ENCODE measurements at regions not wholly inside any gene's neighbourhood (a gene's known extent, or its start where the extent isn't known, plus 50 kb on each side); places are given as distances from the start of the nearest gene placed in this dataset.

DNA sequence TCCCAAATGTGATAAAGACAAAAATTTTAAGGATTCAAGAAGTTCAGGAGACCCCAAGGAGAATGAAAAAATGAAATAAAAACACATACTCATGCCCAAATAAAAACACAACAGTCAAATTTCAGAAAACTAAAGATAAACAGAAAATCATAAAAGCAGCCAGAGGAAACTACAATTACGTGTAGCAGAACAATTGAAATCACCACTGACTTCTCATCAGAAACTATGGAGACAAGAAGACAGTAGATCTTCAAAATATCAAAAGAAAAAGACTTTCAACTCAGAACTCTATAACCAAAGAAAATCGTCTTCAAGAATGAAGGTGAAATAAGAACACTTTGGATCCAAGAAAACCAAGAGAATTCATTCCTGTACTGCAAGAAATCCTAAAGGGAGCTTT lies 54.9 kb downstream of the DIO3 start:
- H3K36me3 Mint-ChIP-seq: no peaks in the 10 kb centered on the region
- no peak for ATAC-seq (ENCODE audit: low read depth)
- H3K9me3 Mint-ChIP-seq: no peaks in the 10 kb centered on the region
- H3K4me3 Mint-ChIP-seq: no peak overlapping the region
- POLR2A ChIA-PET: no interaction called here
- DNase-seq: no peak
- peaks cover 60% of the 10 kb centered on the region for H3K27me3 Mint-ChIP-seq
- H3K27ac Mint-ChIP-seq: no peak overlapping the region
- H3K4me1 Mint-ChIP-seq: peaks cover 1% of the 10 kb centered on the region

DNA sequence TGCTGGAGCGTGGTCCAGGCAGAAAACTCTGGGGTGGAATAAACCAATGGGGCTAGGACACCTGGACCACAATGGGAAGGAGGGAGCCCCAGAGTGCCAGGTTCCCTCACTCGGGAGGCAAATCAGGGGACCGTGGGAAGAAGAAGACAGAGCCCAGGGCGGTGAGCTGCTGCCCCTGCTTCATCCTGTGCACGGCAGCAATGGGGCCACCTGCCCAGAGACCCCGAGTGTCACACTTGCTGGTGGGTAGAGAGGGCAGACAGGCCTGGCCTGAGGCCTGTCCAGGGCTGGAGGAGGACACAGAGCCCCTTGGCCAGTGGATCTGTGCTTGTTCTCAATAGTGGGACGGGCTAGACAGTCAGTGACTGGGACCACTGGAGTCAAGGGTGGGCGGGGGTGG lies 58.2 kb downstream of the DIO3 start:
- H3K27ac Mint-ChIP-seq: no peak overlapping the region
- H3K4me3 Mint-ChIP-seq: no peak overlapping the region
- DNase-seq (no peak), ATAC-seq (ENCODE audit: low read depth) (no peak)
- no peaks in the 10 kb centered on the region for H3K36me3 Mint-ChIP-seq
- H3K27me3 Mint-ChIP-seq: peaks cover 36% of the 10 kb centered on the region
- no peaks in the 10 kb centered on the region for H3K9me3 Mint-ChIP-seq
- POLR2A ChIA-PET: no interaction called here
- H3K4me1 Mint-ChIP-seq: peaks cover 4% of the 10 kb centered on the region

DNA sequence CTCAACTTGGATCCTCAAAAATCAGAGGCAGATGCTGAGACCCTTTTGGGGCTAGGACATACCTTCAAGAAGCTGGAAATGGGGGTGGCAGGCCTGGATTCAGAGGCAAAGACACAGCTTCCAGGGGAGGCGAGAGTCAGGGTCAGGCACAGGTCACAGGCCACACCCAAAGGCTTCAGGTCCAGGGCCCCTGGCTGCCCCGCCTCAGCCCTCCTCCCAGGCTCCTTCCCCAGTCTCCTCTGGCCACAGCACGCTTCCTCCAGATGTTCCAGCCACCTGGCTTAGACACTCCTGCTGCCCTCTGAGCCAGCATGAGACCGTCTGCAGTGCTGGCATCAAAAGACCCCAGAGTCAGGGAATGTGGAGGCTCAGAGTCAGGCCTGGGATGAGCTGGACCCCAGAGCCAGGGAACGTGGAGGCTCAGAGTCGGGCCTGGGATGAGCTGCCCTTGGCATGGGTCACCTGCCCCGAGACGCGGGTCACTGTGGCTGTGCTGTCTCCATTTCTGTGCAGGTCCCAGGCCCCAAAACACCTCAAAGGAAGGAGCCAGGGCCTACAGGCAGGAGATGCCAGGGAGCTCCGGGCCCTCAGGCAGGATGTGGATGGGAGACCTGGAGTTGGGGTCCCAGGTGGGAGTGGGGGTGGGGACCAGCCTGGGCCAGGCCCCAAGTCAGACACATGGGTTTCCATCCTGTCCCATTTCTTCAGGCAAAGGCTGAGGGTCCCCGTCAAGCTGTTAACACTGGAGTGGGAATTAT lies 58.9 kb downstream of the DIO3 start:
- POLR2A ChIA-PET: no interaction called here
- no peak for ATAC-seq (ENCODE audit: low read depth)

DNA sequence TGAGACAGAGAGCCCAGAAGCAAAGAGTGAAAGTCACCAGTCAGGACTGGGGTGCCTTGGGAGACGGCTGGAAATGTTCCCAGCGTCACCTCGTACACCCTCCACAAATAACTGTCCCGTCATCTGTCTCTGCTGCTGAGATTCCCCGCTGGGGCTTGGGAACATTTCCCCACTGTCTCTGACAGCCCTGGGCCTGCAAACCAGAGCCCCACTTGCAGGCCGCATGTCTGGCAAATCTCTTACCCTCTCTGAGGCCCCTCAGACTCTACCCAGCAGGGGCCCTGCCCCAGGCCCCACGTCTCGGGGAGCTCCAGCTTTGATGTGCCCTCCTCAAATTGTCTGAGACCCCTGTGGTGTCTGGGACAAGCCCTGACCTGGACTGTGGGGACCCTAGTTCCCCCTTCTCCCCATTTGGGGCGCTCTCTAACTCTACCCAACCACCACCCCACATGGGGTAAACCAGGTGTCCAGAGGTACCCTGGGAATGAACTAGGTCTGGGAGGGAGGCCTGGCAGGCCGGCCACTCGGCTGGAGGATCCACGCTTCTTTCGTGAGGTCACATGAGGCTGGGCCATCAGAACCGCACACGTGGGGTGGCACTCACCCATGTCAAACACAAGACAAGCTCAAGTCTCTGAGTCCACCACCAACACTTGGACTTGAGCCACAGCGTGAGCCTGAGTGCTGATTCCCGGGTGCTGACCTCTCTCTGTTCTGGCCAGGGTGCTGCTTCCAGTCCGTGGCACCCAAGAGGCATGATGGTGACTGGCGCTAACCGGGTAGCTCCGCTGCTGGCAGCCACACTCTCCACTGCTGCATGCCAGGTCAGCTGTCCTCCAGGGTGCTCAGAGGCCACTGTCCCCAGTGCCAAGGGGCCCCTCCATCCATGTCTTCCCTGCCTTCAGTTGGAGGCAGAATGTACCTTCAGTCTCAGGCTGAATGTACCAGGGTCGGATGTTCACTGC lies 59.8 kb downstream of the DIO3 start:
- Mint-ChIP-seq H3K4me3 (no peak overlapping the region), H3K36me3 (no peaks in the 10 kb centered on the region), H3K27ac (no peak overlapping the region), H3K27me3 (peaks cover 27% of the 10 kb centered on the region), H3K9me3 (no peaks in the 10 kb centered on the region), H3K4me1 (peaks cover 3% of the 10 kb centered on the region)
- DNase-seq: no peak
- ATAC-seq (ENCODE audit: low read depth): no peak
- POLR2A ChIA-PET: no interaction called here

More for the DNA sequence above, 58.9 kb downstream of the DIO3 start:
- Mint-ChIP-seq H3K9me3 (no peaks in the 10 kb centered on the region), H3K27me3 (peaks cover 30% of the 10 kb centered on the region), H3K27ac (no peak overlapping the region), H3K36me3 (no peaks in the 10 kb centered on the region), H3K4me3 (no peak overlapping the region), H3K4me1 (peaks cover 4% of the 10 kb centered on the region)
- no peak for DNase-seq

DNA sequence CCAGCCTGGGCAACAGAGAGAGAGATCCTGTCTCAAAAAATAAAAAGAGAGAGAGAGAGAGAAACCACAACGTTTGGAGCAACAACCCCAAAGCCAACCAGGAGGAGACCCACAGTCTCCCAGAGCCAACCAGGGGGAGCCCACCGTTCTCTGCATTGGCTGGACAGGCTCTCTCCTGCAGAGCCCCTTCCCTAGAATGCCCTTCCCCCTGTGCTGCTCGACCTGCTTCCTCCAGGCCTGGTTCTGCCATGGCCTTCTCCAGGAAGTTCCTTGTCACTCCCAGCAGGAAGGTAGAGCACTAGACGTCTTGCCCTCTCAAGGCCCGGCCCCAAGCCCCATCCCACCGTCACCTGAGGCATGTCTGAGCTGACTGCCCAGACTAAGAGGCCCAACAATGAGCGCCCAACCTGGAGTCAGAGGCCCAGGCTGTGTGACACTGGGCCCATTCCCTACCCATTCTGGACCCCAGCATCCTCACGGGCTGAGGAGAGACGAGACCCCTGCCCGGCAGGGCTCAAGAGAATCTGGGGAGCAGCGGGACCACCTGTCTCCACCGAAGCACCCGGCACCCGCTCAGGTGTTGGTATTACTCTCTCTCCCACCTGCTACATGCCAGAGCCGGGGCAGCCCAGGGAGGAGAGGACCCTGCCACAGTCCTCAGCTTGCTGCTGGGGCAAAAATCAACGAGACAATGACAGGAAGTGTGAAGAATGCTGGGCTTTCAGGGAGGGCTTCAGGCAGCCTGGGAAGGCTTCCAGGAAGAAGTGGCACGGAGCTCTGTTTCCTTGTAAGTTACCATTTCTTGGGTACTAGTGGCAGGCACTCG lies 61.2 kb downstream of the DIO3 start:
- Mint-ChIP-seq H3K4me1 (peaks cover 3% of the 10 kb centered on the region), H3K27me3 (peaks cover 22% of the 10 kb centered on the region), H3K9me3 (no peaks in the 10 kb centered on the region), H3K36me3 (no peaks in the 10 kb centered on the region), H3K4me3 (no peak overlapping the region), H3K27ac (no peak overlapping the region)
- DNase-seq (no peak), ATAC-seq (ENCODE audit: low read depth) (no peak)
- POLR2A ChIA-PET: no interaction called here

DNA sequence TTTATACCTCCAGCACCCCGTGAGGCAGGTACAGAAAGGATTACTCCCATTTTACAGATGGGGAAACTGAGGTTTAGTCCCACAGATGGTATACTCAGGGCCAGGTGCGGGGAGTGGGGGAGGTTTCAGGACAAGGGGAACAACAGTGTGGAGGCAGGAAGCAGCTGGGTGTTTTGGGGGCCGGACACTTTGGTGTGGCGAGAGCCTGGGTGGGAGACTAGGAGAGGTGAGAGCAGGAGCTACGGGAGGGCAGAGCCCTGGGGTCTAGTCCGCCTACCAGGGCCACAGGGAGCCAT lies 61.7 kb downstream of the DIO3 start:
- Mint-ChIP-seq H3K4me1 (peaks cover 3% of the 10 kb centered on the region), H3K27me3 (peaks cover 24% of the 10 kb centered on the region), H3K4me3 (no peak overlapping the region), H3K9me3 (no peaks in the 10 kb centered on the region), H3K36me3 (no peaks in the 10 kb centered on the region), H3K27ac (no peak overlapping the region)
- DNase-seq (no peak), ATAC-seq (ENCODE audit: low read depth) (no peak)
- POLR2A ChIA-PET: no interaction called here

DNA sequence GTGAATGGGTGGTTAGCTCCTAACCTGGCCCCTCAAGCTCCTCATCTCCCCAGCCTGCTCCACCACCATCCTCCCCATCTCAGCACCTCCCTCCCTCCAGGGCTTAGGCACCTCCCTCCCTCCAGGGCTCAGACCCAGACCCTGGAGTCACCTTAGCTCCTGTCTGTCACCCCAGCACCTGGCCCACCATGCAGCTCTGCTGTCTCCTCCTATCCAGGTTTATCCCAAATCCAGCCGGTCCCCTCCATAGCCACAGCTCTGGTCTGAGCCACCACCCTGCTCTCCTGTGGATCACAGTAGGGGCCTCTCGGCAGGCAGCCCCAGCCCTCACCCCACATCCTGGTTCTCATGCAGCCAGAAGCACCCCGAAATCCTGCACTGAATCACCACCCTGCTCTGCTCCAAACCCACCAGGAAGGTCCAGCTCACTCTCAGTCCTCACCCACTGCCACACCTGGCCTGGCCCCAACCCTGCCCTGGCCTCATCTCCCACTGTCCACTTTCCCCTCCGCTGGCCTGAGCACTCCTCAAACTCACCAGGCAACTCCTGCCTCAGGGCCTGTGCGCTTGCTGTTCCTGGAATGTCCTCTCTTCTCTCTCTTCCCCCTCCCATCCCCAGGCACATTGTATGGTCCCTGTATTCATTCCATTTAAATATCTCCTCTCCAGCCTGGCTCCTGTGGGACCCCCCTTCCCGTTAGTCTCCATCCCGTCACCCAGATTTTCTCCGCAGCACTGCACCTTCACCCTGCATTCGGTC lies 62.6 kb downstream of the DIO3 start:
- Mint-ChIP-seq H3K4me1 (peaks cover 3% of the 10 kb centered on the region), H3K36me3 (no peaks in the 10 kb centered on the region), H3K27ac (no peak overlapping the region), H3K4me3 (no peak overlapping the region), H3K9me3 (no peaks in the 10 kb centered on the region), H3K27me3 (peaks cover 16% of the 10 kb centered on the region)
- ATAC-seq (ENCODE audit: low read depth): no peak
- POLR2A ChIA-PET: no interaction called here
- no peak for DNase-seq

DNA sequence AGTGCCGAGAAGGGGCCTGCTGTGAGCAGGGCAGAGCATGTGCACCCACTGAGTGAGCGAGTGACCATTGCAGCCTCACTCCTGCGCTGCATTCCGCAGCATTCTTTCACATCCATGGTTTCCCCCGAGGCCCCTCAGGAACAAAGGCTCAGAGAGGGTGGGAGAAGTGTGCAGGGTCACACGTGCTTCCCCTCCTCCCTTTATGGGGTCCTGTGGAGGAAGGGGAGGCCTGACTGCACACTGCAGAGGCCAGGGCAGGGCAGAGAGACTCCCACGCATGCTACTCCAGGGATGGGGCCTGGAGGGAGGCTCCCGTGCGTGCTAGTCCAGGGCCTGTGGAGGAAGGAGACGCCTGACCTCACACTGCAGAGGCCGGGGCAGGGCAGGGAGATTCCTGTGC lies 63.2 kb downstream of the DIO3 start:
- no peaks in the 10 kb centered on the region for H3K9me3 Mint-ChIP-seq
- no peaks in the 10 kb centered on the region for H3K36me3 Mint-ChIP-seq
- POLR2A ChIA-PET: no interaction called here
- H3K4me3 Mint-ChIP-seq: no peak overlapping the region
- no peak overlapping the region for H3K27ac Mint-ChIP-seq
- peaks cover 3% of the 10 kb centered on the region for H3K4me1 Mint-ChIP-seq
- H3K27me3 Mint-ChIP-seq: peaks cover 11% of the 10 kb centered on the region
- DNase-seq (no peak), ATAC-seq (ENCODE audit: low read depth) (no peak)

DNA sequence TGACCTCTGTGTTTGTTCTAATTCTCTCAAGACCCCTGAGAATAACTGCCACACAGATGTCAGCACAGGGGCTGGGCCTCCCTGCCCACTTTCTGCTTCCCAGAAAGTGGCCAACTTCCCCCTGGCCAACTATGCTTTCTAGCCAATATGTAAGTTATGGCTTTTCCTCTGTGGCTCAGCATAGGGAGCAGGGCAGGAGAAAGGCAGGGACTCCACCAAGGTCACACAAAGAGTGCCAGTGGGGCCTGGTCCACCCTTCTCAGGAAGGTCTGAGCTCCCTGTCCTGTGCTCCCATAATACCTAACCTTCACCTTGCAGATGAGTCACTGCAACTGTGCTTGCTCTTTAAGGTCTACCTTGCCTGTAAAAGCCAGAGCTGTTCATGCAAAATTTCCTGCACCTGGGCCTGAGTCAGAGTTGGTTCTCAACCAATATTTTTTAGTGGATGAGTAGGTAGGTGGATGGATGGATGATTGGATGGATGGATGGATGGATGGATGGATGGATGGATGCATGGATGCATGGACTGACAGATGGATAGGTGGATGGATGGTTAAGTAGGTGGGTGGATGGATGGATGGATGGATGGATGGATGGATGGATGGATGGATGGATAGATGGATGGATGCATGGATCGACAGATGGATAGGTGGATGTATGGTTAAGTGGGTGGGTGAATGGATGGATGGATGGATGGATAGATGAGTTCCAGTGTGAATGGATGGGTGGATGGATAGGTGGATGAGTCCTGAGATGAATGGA lies 64.2 kb downstream of the DIO3 start:
- Mint-ChIP-seq H3K36me3 (no peaks in the 10 kb centered on the region), H3K27me3 (peaks cover 13% of the 10 kb centered on the region), H3K9me3 (no peaks in the 10 kb centered on the region), H3K4me1 (peaks cover 3% of the 10 kb centered on the region), H3K27ac (no peak overlapping the region), H3K4me3 (no peak overlapping the region)
- POLR2A ChIA-PET: no interaction called here
- DNase-seq (no peak), ATAC-seq (ENCODE audit: low read depth) (no peak)

DNA sequence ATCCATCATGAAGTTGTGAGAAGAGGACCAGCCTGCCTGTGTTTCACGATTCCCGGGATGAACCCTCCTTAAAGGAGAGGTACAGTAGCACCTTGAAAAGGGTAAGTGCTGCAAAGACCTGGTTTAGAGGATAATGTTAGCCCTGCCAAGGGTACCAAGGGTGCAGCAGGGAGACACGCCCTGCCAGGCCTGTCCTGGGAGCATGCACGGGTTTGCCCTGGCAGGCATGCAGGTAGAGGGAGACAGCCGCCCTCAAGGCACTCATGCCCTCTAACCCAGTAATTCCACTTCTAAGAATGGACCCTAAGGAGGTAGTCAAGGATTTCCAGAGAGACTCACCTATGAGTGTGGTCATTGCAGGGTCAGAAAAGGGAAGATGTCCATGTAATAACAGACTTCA lies 65.0 kb downstream of the DIO3 start:
- H3K9me3 Mint-ChIP-seq: no peaks in the 10 kb centered on the region
- peaks cover 13% of the 10 kb centered on the region for H3K27me3 Mint-ChIP-seq
- H3K36me3 Mint-ChIP-seq: no peaks in the 10 kb centered on the region
- H3K27ac Mint-ChIP-seq: no peak overlapping the region
- no peak overlapping the region for H3K4me3 Mint-ChIP-seq
- POLR2A ChIA-PET: no interaction called here
- peaks cover 3% of the 10 kb centered on the region for H3K4me1 Mint-ChIP-seq
- ATAC-seq (ENCODE audit: low read depth) (no peak), DNase-seq (no peak)

DNA sequence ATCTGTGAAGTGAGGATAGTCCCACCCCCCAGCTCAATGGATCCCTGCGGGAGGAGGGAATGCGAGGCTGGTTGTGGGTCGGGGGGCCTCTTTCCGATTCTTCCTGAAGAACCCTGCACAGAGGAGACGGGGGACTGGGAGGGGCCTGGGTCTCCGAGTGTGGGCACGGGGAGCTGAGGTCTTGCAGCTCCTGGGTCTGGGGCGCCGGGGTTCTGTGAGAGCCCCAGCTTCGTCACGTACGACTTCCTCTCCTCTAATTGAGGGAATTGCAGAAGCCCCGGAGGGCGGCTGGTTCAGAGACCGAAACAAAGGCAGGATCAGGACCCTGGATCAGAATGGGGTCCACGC lies 66.6 kb downstream of the DIO3 start:
- Mint-ChIP-seq H3K27ac (no peak overlapping the region), H3K36me3 (no peaks in the 10 kb centered on the region), H3K4me3 (no peak overlapping the region), H3K9me3 (no peaks in the 10 kb centered on the region), H3K27me3 (peaks cover 10% of the 10 kb centered on the region), H3K4me1 (peaks cover 3% of the 10 kb centered on the region)
- POLR2A ChIA-PET: interaction anchor here (0.6 kb wide), 1 partner anchor 299 kb away, joined by 3 read pairs; no protein-coding TSS in a partner anchor
- ATAC-seq (ENCODE audit: low read depth) (no peak), DNase-seq (no peak)

DNA sequence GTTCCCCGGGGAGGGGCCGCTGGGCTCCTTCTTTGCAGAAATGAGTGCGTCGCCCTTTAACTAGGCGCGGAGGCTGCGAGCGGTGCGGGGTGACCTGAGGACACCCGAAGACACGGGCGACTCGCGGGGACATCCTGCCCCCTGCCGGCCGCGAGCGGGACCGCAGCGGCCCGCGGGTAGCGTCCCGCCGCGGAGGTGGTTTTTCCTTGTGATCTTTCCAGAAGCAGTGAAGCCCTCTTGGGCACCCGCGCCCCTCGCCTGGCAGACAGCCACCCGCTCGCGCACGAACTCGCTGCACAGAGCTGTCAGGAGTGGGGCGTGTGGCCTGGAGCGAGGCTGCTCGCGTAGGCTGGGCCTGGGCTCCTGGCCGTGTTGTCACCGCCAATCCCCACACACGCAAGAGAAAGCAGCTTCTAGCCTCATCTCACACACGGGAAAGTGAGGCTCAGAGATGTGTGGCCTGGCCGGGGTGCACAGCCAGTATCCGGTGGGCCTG lies 67.2 kb downstream of the DIO3 start:
- H3K4me3 Mint-ChIP-seq: no peak overlapping the region
- H3K36me3 Mint-ChIP-seq: no peaks in the 10 kb centered on the region
- H3K4me1 Mint-ChIP-seq: peaks cover 3% of the 10 kb centered on the region
- peak; percentile 84 for ATAC-seq (ENCODE audit: low read depth)
- DNase-seq: peak; percentile 85
- H3K9me3 Mint-ChIP-seq: no peaks in the 10 kb centered on the region
- peaks cover 10% of the 10 kb centered on the region for H3K27me3 Mint-ChIP-seq
- no peak overlapping the region for H3K27ac Mint-ChIP-seq
- POLR2A ChIA-PET: no interaction called here
